WTC11 (cell line): ENCODE measurements at regions not wholly inside any gene's neighbourhood (a gene's known extent, or its start where the extent isn't known, plus 50 kb on each side); places are given as distances from the start of the nearest gene placed in this dataset.

Experiments used
- ATAC-seq: fragments of 200-7000 bp; cut with Tn5 transposase; 2 replicates; pipeline ENCODE4 v1.10.0; 2021; ENCODE audit warnings: mild to moderate bottlenecking, moderate library complexity
- CTCF ChIA-PET: fragments of 300-600 bp; sonication (Branson Sonifier 250); formaldehyde crosslinking; loops from one replicate; lab custom pipeline; 2021; ENCODE audit warnings: antibody characterized with exemption; lab: Charles Lee
- POLR2A ChIA-PET: fragments of 350-600 bp; sonication (Branson Sonifier 250); formaldehyde crosslinking; loops from one replicate; lab custom pipeline; 2021; ENCODE audit warnings: antibody characterized with exemption; lab: Charles Lee
- DNase-seq: peaks from one replicate; pipeline ENCODE4 v3.0.0; 2021; ENCODE audit warnings: low spot score
- H3K27ac Mint-ChIP-seq: 2 replicates; pipeline ENCODE4 v1.8.0; 2021; ENCODE audit warnings: mixed read lengths
- H3K27me3 Mint-ChIP-seq: 2 replicates; pipeline ENCODE4 v1.8.0; 2021; ENCODE audit warnings: low read depth, mild to moderate bottlenecking, moderate library complexity, mixed read lengths
- H3K36me3 Mint-ChIP-seq: 2 replicates; pipeline ENCODE4 v1.8.0; 2021; ENCODE audit warnings: mixed read lengths
- H3K4me1 Mint-ChIP-seq: 2 replicates; pipeline ENCODE4 v1.8.0; 2022; ENCODE audit warnings: mixed read lengths
- H3K4me3 Mint-ChIP-seq: 2 replicates; pipeline ENCODE4 v1.8.0; 2021; ENCODE audit warnings: mild to moderate bottlenecking, moderate library complexity, mixed read lengths
- H3K9me3 Mint-ChIP-seq: 2 replicates; pipeline ENCODE4 v1.8.0; 2021; ENCODE audit warnings: mixed read lengths
- ELF4 ChIP-seq: sonication (generic); formaldehyde crosslinking; IDR thresholded peaks from 2 replicates; pipeline ENCODE4 v1.8.1; 2022; ENCODE audit warnings: low read depth, mild to moderate bottlenecking, moderate library complexity, missing genetic modification reagents
- FOXJ3 ChIP-seq: sonication (generic); formaldehyde crosslinking; IDR thresholded peaks from 2 replicates; pipeline ENCODE4 v1.9.0; 2021; ENCODE audit warnings: missing genetic modification reagents, mild to moderate bottlenecking, borderline replicate concordance
- GABPB1 ChIP-seq: sonication (generic); formaldehyde crosslinking; IDR thresholded peaks from 2 replicates; pipeline ENCODE4 v1.8.1; 2023; ENCODE audit warnings: mild to moderate bottlenecking, missing genetic modification reagents
- MLX ChIP-seq: sonication (generic); formaldehyde crosslinking; IDR thresholded peaks from 2 replicates; pipeline ENCODE4 v1.8.1; 2023; ENCODE audit warnings: mild to moderate bottlenecking, missing genetic modification reagents, moderate library complexity
- MXD4 ChIP-seq: fragments of 250-450 bp; sonication (Bioruptor Pico); IDR thresholded peaks from 2 replicates; pipeline ENCODE4 v1.8.0; 2021; ENCODE audit warnings: mild to moderate bottlenecking, moderate library complexity, borderline replicate concordance
- NFATC4 ChIP-seq: fragments of 250-450 bp; sonication (Bioruptor Pico); IDR thresholded peaks from 2 replicates; pipeline ENCODE4 v1.9.0; 2021; ENCODE audit warnings: mild to moderate bottlenecking
- NR3C1 ChIP-seq: sonication (generic); formaldehyde crosslinking; conservative IDR thresholded peaks from 2 replicates; pipeline ENCODE4 v1.8.1; 2023; ENCODE audit warnings: low read depth, mild to moderate bottlenecking, missing genetic modification reagents
- RELA ChIP-seq: sonication (generic); formaldehyde crosslinking; IDR thresholded peaks from 2 replicates; pipeline ENCODE4 v1.8.1; 2022; ENCODE audit warnings: missing genetic modification reagents, mild to moderate bottlenecking, borderline replicate concordance
- RORB ChIP-seq: fragments of 250-450 bp; sonication (Bioruptor Pico); IDR thresholded peaks from 2 replicates; pipeline ENCODE4 v1.9.0; 2021; ENCODE audit warnings: mild to moderate bottlenecking
- SP1 ChIP-seq: sonication (generic); formaldehyde crosslinking; conservative IDR thresholded peaks from 2 replicates; pipeline ENCODE4 v1.8.1; 2022; ENCODE audit warnings: missing genetic modification reagents
- ZNF121 ChIP-seq: sonication (generic); formaldehyde crosslinking; IDR thresholded peaks from 2 replicates; pipeline ENCODE4 v1.8.0; 2023; ENCODE audit warnings: missing genetic modification reagents
- ZNF263 ChIP-seq: sonication (generic); formaldehyde crosslinking; IDR thresholded peaks from 2 replicates; pipeline ENCODE4 v1.8.1; 2022; ENCODE audit warnings: low read depth, mild to moderate bottlenecking, moderate library complexity, missing genetic modification reagents
- ZNF671 ChIP-seq: fragments of 250-450 bp; sonication (Bioruptor Pico); IDR thresholded peaks from 2 replicates; pipeline ENCODE4 v1.8.0; 2021; ENCODE audit warnings: mild to moderate bottlenecking
- TF ChIP-seq, protein P1 (sequence below): sonication (generic); formaldehyde crosslinking; IDR thresholded peaks from 2 replicates; pipeline ENCODE4 v1.8.0; 2023; ENCODE audit warnings: missing genetic modification reagents
- TF ChIP-seq, protein P2 (sequence below): sonication (generic); formaldehyde crosslinking; IDR thresholded peaks from 2 replicates; pipeline ENCODE4 v1.8.0; 2022; ENCODE audit warnings: mild to moderate bottlenecking, missing genetic modification reagents
- TF ChIP-seq, protein P3 (sequence below): fragments of 250-450 bp; sonication (Bioruptor Pico); IDR thresholded peaks from 2 replicates; pipeline ENCODE4 v1.9.0; 2021; ENCODE audit warnings: mild to moderate bottlenecking, borderline replicate concordance
- TF ChIP-seq, protein P4 (sequence below): sonication (generic); formaldehyde crosslinking; conservative IDR thresholded peaks from 2 replicates; pipeline ENCODE4 v1.8.1; 2023; ENCODE audit warnings: mild to moderate bottlenecking, low read depth, missing genetic modification reagents, moderate library complexity

DNA sequence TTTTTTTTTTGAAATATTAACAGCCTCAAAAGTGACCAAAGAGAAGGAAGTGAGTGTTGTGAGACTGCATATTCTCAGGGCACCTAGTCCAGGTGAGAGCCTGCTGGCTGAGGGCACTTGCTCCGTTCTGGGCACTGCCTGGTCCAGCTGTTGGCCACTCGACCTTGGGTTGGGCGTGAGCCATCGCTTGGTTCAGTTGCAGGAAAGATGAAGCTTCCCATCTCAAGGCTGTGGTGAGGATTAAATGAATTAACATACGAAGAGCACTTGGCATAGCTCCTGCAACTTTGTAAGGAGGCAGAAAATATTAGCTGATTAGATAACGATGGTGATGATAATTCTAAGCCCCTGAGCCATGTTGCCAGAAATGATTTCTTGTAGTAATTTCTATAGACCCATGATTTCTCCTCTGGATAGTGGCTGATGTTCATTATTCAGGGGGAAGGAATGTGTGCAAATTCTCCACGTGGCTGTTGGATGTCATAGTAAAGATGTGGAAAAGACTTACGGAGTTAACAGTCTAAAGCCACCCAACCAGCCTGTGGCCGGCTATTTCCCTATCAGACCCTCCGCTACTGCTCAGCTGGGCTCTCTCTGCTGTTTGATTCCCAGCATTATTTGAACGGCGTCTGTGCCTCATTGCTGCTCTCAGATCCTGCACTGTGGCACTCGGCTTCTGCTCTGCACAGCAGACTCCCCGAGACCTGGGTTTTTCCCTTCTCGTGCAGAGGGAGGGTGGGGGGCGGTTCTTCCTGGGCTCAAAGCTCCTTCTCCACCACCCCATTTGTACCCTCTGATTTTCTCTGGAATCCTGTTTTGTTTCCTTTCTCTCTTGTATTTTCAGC is 221.1 kb downstream of the GALR1 start:
- Mint-ChIP-seq H3K4me3 (no peak overlapping the region), H3K9me3 (no peaks in the 10 kb centered on the region), H3K27me3 (no peaks in the 10 kb centered on the region), H3K27ac (peak overlapping the region; percentile 14; the same call in 1 of the 2 replicates), H3K36me3 (no peaks in the 10 kb centered on the region), H3K4me1 (peaks cover 12% of the 10 kb centered on the region)
- peak; percentile 53 for ATAC-seq
- CTCF ChIA-PET: interaction anchor here (1.2 kb wide), 1 partner anchor 180 kb away, joined by 4 read pairs; no protein-coding TSS in a partner anchor
- TF ChIP-seq MXD4 (CRISPR knock-in tag) (no peak), ZNF263 (CRISPR knock-in tag) (no peak), NR3C1 (no peak), NFATC4 (CRISPR knock-in tag) (no peak)
- DNase-seq: no peak
- POLR2A ChIA-PET: interaction anchor here (0.7 kb wide), 1 partner anchor 13 kb away, joined by 3 read pairs; no protein-coding TSS in a partner anchor

DNA sequence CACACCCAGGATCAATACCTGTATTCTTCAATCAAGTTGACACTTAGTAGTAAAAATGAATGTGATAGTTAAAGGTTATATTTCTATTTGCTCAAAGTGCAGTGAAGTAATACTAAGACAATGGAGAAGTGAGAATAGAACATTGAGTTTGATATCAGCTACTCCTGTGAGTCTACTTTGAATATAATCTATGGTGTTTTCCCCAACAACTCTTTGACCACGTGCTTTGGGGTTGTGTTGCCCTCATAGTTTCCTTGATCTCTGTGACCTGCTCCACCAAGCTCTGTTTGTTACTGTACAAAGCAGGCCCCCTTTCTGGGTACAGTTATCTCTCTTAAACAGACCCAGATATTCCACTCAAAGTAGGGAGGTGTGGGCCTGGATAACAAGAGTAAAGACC is 222.9 kb downstream of the GALR1 start:
- TF ChIP-seq ZNF263 (CRISPR knock-in tag) (no peak), ZNF671 (CRISPR knock-in tag) (no peak), GABPB1 (CRISPR knock-in tag) (no peak), RELA (CRISPR knock-in tag) (no peak), FOXJ3 (CRISPR knock-in tag) (no peak), ZNF121 (CRISPR knock-in tag) (no peak), MXD4 (CRISPR knock-in tag) (no peak), SP1 (CRISPR knock-in tag) (no peak), RORB (no peak), ELF4 (CRISPR knock-in tag) (no peak), MLX (CRISPR knock-in tag) (no peak)
- TF ChIP-seq, protein P1, sequence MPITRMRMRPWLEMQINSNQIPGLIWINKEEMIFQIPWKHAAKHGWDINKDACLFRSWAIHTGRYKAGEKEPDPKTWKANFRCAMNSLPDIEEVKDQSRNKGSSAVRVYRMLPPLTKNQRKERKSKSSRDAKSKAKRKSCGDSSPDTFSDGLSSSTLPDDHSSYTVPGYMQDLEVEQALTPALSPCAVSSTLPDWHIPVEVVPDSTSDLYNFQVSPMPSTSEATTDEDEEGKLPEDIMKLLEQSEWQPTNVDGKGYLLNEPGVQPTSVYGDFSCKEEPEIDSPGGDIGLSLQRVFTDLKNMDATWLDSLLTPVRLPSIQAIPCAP: no peak
- TF ChIP-seq, protein P2, sequence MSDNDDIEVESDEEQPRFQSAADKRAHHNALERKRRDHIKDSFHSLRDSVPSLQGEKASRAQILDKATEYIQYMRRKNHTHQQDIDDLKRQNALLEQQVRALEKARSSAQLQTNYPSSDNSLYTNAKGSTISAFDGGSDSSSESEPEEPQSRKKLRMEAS: no peak
- TF ChIP-seq, protein P3, sequence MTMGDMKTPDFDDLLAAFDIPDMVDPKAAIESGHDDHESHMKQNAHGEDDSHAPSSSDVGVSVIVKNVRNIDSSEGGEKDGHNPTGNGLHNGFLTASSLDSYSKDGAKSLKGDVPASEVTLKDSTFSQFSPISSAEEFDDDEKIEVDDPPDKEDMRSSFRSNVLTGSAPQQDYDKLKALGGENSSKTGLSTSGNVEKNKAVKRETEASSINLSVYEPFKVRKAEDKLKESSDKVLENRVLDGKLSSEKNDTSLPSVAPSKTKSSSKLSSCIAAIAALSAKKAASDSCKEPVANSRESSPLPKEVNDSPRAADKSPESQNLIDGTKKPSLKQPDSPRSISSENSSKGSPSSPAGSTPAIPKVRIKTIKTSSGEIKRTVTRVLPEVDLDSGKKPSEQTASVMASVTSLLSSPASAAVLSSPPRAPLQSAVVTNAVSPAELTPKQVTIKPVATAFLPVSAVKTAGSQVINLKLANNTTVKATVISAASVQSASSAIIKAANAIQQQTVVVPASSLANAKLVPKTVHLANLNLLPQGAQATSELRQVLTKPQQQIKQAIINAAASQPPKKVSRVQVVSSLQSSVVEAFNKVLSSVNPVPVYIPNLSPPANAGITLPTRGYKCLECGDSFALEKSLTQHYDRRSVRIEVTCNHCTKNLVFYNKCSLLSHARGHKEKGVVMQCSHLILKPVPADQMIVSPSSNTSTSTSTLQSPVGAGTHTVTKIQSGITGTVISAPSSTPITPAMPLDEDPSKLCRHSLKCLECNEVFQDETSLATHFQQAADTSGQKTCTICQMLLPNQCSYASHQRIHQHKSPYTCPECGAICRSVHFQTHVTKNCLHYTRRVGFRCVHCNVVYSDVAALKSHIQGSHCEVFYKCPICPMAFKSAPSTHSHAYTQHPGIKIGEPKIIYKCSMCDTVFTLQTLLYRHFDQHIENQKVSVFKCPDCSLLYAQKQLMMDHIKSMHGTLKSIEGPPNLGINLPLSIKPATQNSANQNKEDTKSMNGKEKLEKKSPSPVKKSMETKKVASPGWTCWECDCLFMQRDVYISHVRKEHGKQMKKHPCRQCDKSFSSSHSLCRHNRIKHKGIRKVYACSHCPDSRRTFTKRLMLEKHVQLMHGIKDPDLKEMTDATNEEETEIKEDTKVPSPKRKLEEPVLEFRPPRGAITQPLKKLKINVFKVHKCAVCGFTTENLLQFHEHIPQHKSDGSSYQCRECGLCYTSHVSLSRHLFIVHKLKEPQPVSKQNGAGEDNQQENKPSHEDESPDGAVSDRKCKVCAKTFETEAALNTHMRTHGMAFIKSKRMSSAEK (CRISPR knock-in tag): no peak
- TF ChIP-seq, protein P4, sequence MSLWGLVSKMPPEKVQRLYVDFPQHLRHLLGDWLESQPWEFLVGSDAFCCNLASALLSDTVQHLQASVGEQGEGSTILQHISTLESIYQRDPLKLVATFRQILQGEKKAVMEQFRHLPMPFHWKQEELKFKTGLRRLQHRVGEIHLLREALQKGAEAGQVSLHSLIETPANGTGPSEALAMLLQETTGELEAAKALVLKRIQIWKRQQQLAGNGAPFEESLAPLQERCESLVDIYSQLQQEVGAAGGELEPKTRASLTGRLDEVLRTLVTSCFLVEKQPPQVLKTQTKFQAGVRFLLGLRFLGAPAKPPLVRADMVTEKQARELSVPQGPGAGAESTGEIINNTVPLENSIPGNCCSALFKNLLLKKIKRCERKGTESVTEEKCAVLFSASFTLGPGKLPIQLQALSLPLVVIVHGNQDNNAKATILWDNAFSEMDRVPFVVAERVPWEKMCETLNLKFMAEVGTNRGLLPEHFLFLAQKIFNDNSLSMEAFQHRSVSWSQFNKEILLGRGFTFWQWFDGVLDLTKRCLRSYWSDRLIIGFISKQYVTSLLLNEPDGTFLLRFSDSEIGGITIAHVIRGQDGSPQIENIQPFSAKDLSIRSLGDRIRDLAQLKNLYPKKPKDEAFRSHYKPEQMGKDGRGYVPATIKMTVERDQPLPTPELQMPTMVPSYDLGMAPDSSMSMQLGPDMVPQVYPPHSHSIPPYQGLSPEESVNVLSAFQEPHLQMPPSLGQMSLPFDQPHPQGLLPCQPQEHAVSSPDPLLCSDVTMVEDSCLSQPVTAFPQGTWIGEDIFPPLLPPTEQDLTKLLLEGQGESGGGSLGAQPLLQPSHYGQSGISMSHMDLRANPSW (CRISPR knock-in tag): no peak
- H3K4me1 Mint-ChIP-seq: peaks cover 12% of the 10 kb centered on the region
- POLR2A ChIA-PET: no interaction called here

More for the DNA sequence above, 222.9 kb downstream of the GALR1 start:
- CTCF ChIA-PET: no interaction called here
- no peak overlapping the region for H3K27ac Mint-ChIP-seq
- H3K27me3 Mint-ChIP-seq: no peaks in the 10 kb centered on the region
- no peaks in the 10 kb centered on the region for H3K36me3 Mint-ChIP-seq
- peaks cover 8% of the 10 kb centered on the region for H3K9me3 Mint-ChIP-seq
- no peak for DNase-seq
- no peak overlapping the region for H3K4me3 Mint-ChIP-seq
- no peak for ATAC-seq
